CD14-positive monocyte (primary cell): ENCODE measurements at regions not wholly inside any gene's neighbourhood (a gene's known extent, or its start where the extent isn't known, plus 50 kb on each side); places are given as distances from the start of the nearest gene placed in this dataset.
"Not testable (repeated sequence)": the region's sequence is repeated elsewhere in the genome, so short reads cannot be mapped to it uniquely, and the experiment has no call there.

Experiments used
- DNase-seq, 3 donors: peaks; one replicate each; pipeline ENCODE4 v3.0.0-alpha.2; 2011 to 2022
- H2AFZ ChIP-seq: 2 replicates; pipeline ENCODE4 v1.6.0; 2012; ENCODE audit warnings: mild to moderate bottlenecking, low read depth, low read length, inconsistent platforms; ENCODE audit not compliant: insufficient read depth, poor library complexity, severe bottlenecking
- H3K27ac ChIP-seq, 2 donors: 1 replicate in 1 of 2; 2 replicates in 1 of 2; pipeline ENCODE4 v1.5.1; 2012 to 2013; ENCODE audit warnings: low read length in 2 of 2, control low read depth in 1 of 2, inconsistent platforms in 1 of 2, low read depth in 1 of 2, mild to moderate bottlenecking in 1 of 2
- H3K27me3 ChIP-seq, 2 donors: one replicate each; pipeline versions ENCODE4 v1.6.0 to v1.6.1; 2011 to 2013; ENCODE audit warnings: low read length in 2 of 2; ENCODE audit not compliant: control insufficient read depth in 2 of 2, insufficient read depth in 2 of 2
- H3K36me3 ChIP-seq, 2 donors: replicated peaks in 1 of 2; 1 replicate in 1 of 2; 2 replicates in 1 of 2; pipeline versions ENCODE4 v1.5.1 to v1.6.1; 2012 to 2013; ENCODE audit warnings: low read length in 2 of 2, control low read depth in 1 of 2, inconsistent platforms in 1 of 2, mild to moderate bottlenecking in 1 of 2; ENCODE audit not compliant: insufficient read depth in 2 of 2, control insufficient read depth in 1 of 2
- H3K4me1 ChIP-seq, 2 donors: 1 replicate in 1 of 2; 2 replicates in 1 of 2; pipeline versions ENCODE4 v1.5.1 to v1.6.1; 2012 to 2013; ENCODE audit warnings: low read length in 2 of 2, control low read depth in 1 of 2, inconsistent platforms in 1 of 2, mild to moderate bottlenecking in 1 of 2, moderate library complexity in 1 of 2; ENCODE audit not compliant: insufficient read depth in 2 of 2, control insufficient read depth in 1 of 2
- H3K4me2 ChIP-seq: replicated peaks from 2 replicates; pipeline ENCODE3; 2012; ENCODE audit warnings: low read length, moderate library complexity, mild to moderate bottlenecking; ENCODE audit not compliant: poor library complexity, severe bottlenecking; ENCODE audit errors: extremely low read depth
- H3K4me3 ChIP-seq, 3 experiments: fragments of 200-600 bp in 1 of 3; sonication (generic) in 1 of 3; replicated peaks in 1 of 3; 1 replicate in 2 of 3; 2 replicates in 1 of 3; pipeline ENCODE4 v1.5.1; 2011 to 2013; ENCODE audit warnings: low read length in 3 of 3, mild to moderate bottlenecking in 3 of 3, control low read depth in 2 of 3, low read depth in 2 of 3, inconsistent platforms in 1 of 3, moderate library complexity in 1 of 3
- H3K79me2 ChIP-seq: 2 replicates; pipeline ENCODE4 v1.6.0; 2012; ENCODE audit warnings: mild to moderate bottlenecking, control low read depth, inconsistent platforms, low read length, moderate library complexity; ENCODE audit not compliant: insufficient read depth
- H3K9ac ChIP-seq: 2 replicates; pipeline ENCODE4 v1.6.0; 2017; ENCODE audit warnings: low read length, mild to moderate bottlenecking; ENCODE audit not compliant: insufficient read depth, poor library complexity, severe bottlenecking
- H3K9me3 ChIP-seq, 2 donors: replicated peaks in 1 of 2; 1 replicate in 1 of 2; 2 replicates in 1 of 2; pipeline versions ENCODE4 v1.5.1 to v1.6.1; 2012 to 2013; ENCODE audit warnings: low read length in 2 of 2, control low read depth in 1 of 2; ENCODE audit not compliant: control insufficient read depth in 1 of 2, insufficient read depth in 1 of 2
- H4K20me1 ChIP-seq: 2 replicates; pipeline ENCODE4 v1.6.0; 2012; ENCODE audit warnings: mild to moderate bottlenecking, low read length, control low read depth, moderate library complexity; ENCODE audit not compliant: insufficient read depth
- H3K27ac Mint-ChIP-seq, 7 donors: one replicate each; pipeline ENCODE4 v1.8.0; 2020; ENCODE audit warnings: mild to moderate bottlenecking in 7 of 7, mixed read lengths in 7 of 7, moderate library complexity in 6 of 7, inconsistent platforms in 2 of 7
- H3K27me3 Mint-ChIP-seq, 3 donors: one replicate each; pipeline ENCODE4 v1.8.0; 2021 to 2022; ENCODE audit warnings: low read depth in 3 of 3, mild to moderate bottlenecking in 3 of 3, mixed read lengths in 3 of 3, moderate library complexity in 3 of 3, inconsistent platforms in 1 of 3
- H3K36me3 Mint-ChIP-seq, 2 donors: one replicate each; pipeline ENCODE4 v1.8.0; 2020; ENCODE audit warnings: mixed read lengths in 2 of 2, inconsistent platforms in 1 of 2, mild to moderate bottlenecking in 1 of 2
- H3K4me1 Mint-ChIP-seq: one replicate; pipeline ENCODE4 v1.8.0; 2020; ENCODE audit warnings: mild to moderate bottlenecking, mixed read lengths
- H3K4me3 Mint-ChIP-seq, 2 donors: one replicate each; pipeline ENCODE4 v1.8.0; 2020; ENCODE audit warnings: mild to moderate bottlenecking in 2 of 2, mixed read lengths in 2 of 2, moderate library complexity in 1 of 2
- H3K9me3 Mint-ChIP-seq, 7 donors: one replicate each; pipeline ENCODE4 v1.8.0; 2020 to 2022; ENCODE audit warnings: mixed read lengths in 7 of 7, mild to moderate bottlenecking in 6 of 7, moderate library complexity in 6 of 7, inconsistent platforms in 2 of 7
- CTCF ChIP-seq: fragments of 200-600 bp; IDR thresholded peaks from one replicate; pipeline ENCODE4 v1.8.0; 2022; ENCODE audit warnings: antibody characterized with exemption, mild to moderate bottlenecking
- WGBS: methylation state at CpG from one replicate; pipeline ENCODE4 v1.1.5; 2013; ENCODE audit warnings: missing lambda C conversion rate; ENCODE audit not compliant: insufficient coverage; 5-methylcytosine and 5-hydroxymethylcytosine counted together
- intact Hi-C, 2 donors: fragments of 100-400 bp; cut with micrococcal nuclease; formaldehyde crosslinking; loops; one replicate each; pipeline versions ENCODE4 v1.15.0 to v1.15.1; 2023

GRCh38 chr2:184057910-184058309 lies 540.4 kb upstream of the ZNF804A start:
- peaks cover 0 to 7% of the 10 kb centered on the region in 2 donors for H3K9me3 ChIP-seq
- Mint-ChIP-seq H3K4me3 (no peak overlapping the region), H3K4me1 (no peaks in the 10 kb centered on the region), H3K36me3 (no peaks in the 10 kb centered on the region), H3K27me3 (no peaks in the 10 kb centered on the region), H3K27ac (no peak overlapping the region), H3K9me3 (peaks cover 0 to 11% (median 5%) of the 10 kb centered on the region in 7 donors)
- H3K4me1 ChIP-seq: no peaks in the 10 kb centered on the region
- no CpG with 5 or more reads among the region's 4 CpGs for WGBS
- H3K4me3 ChIP-seq: no peak overlapping the region
- no peak for TF ChIP-seq CTCF
- no peaks in the 10 kb centered on the region for H3K36me3 ChIP-seq
- no peak overlapping the region for H3K9ac ChIP-seq
- intact Hi-C loops: no loop called here
- no peak overlapping the region for H3K27ac ChIP-seq
- H4K20me1 ChIP-seq: no peaks in the 10 kb centered on the region
- H3K4me2 ChIP-seq: no peak overlapping the region
- H2AFZ ChIP-seq: no peak overlapping the region
- no peak for DNase-seq
- no peaks in the 10 kb centered on the region for H3K79me2 ChIP-seq
- H3K27me3 ChIP-seq: no peaks in the 10 kb centered on the region

- H3K4me3 Mint-ChIP-seq, H3K27me3 ChIP-seq, H3K27me3 Mint-ChIP-seq, H3K36me3 Mint-ChIP-seq, H3K9me3 ChIP-seq, H3K27ac ChIP-seq, H2AFZ ChIP-seq, H3K27ac Mint-ChIP-seq, H3K9me3 Mint-ChIP-seq, H3K4me2 ChIP-seq, H4K20me1 ChIP-seq, DNase-seq, H3K4me1 ChIP-seq, intact Hi-C loops, H3K4me3 ChIP-seq, H3K36me3 ChIP-seq, H3K79me2 ChIP-seq, H3K4me1 Mint-ChIP-seq, H3K9ac ChIP-seq: not testable (repeated sequence)
- WGBS: no CpG with 5 or more reads among the region's 3 CpGs
Observed at GRCh38 chr2:184060268-184060667, 538.1 kb upstream of the ZNF804A start.
